ENCODE measurements at regions not wholly inside any gene's neighbourhood (a gene's known extent, or its start where the extent isn't known, plus 50 kb on each side); places are given as distances from the start of the nearest gene placed in this dataset.
"Not testable (repeated sequence)": the region's sequence is repeated elsewhere in the genome, so short reads cannot be mapped to it uniquely, and the experiment has no call there.

- Histone ChIP-seq H3K27me3 (replicated peaks; ENCODE audit: control insufficient read depth, insufficient read depth, low read length) (no peaks in the 10 kb centered on the region), H3K9me3 (no peaks in the 10 kb centered on the region), H3K4me3 (ENCODE audit: low read depth, low read length) (no peak overlapping the region), H3K4me1 (no peaks in the 10 kb centered on the region), H3K36me3 (ENCODE audit: control insufficient read depth, insufficient read depth, low read length) (no peaks in the 10 kb centered on the region)
- Mint-ChIP-seq H3K36me3 (ENCODE audit: insufficient read depth, unreplicated experiment) (no peaks in the 10 kb centered on the region), H3K27ac (ENCODE audit: unreplicated experiment) (no peak overlapping the region), H3K4me1 (ENCODE audit: low read depth, unreplicated experiment) (no peaks in the 10 kb centered on the region), H3K27me3 (ENCODE audit: insufficient read depth, unreplicated experiment) (no peaks in the 10 kb centered on the region), H3K4me3 (ENCODE audit: unreplicated experiment) (no peak overlapping the region), H3K9me3 (ENCODE audit: unreplicated experiment) (no peaks in the 10 kb centered on the region)
- BruUV-seq (replicated peaks) = no TSS peak
- CTCF ChIA-PET = interaction anchor here (0.9 kb wide), 1 partner anchor 16 kb away, joined by 3 read pairs; no protein-coding TSS in a partner anchor
- POLR2A ChIA-PET = no interaction called here
- intact Hi-C loops (cut with micrococcal nuclease; ENCODE audit: unreplicated experiment) = no loop called here
- no peak for TF ChIP-seq CTCF (IDR thresholded peaks at IDR 0.05; ENCODE audit: insufficient read depth in 1 of 2, low read depth in 1 of 2, low read length in 1 of 2, severe bottlenecking in 1 of 2, unreplicated experiment in 1 of 2)
- DNase-seq = no peak
These were observed 444.4 kb downstream of the BUD13 start for GRCh38 chr11:116328391-116328790.

- no peaks in the 10 kb centered on the region for H3K27me3 ChIP-seq (replicated peaks; ENCODE audit: control insufficient read depth, insufficient read depth, low read length)
- Mint-ChIP-seq H3K36me3 (ENCODE audit: insufficient read depth, unreplicated experiment) (no peaks in the 10 kb centered on the region), H3K27me3 (ENCODE audit: insufficient read depth, unreplicated experiment) (peaks cover 4% of the 10 kb centered on the region), H3K27ac (ENCODE audit: unreplicated experiment) (no peak overlapping the region), H3K4me1 (ENCODE audit: low read depth, unreplicated experiment) (no peaks in the 10 kb centered on the region), H3K4me3 (ENCODE audit: unreplicated experiment) (no peak overlapping the region), H3K9me3 (ENCODE audit: unreplicated experiment) (peaks cover 9% of the 10 kb centered on the region)
- no TSS peak for BruUV-seq (replicated peaks)
- no peaks in the 10 kb centered on the region for H3K9me3 ChIP-seq
- intact Hi-C loops (cut with micrococcal nuclease; ENCODE audit: unreplicated experiment) = no loop called here
- no peak for DNase-seq
- CTCF ChIA-PET = no interaction called here
- POLR2A ChIA-PET = no interaction called here
- H3K4me1 ChIP-seq = no peaks in the 10 kb centered on the region
- H3K36me3 ChIP-seq (ENCODE audit: control insufficient read depth, insufficient read depth, low read length) = no peaks in the 10 kb centered on the region
- H3K4me3 ChIP-seq (ENCODE audit: low read depth, low read length) = no peak overlapping the region
- TF ChIP-seq CTCF (IDR thresholded peaks at IDR 0.05; ENCODE audit: insufficient read depth in 1 of 2, low read depth in 1 of 2, low read length in 1 of 2, severe bottlenecking in 1 of 2, unreplicated experiment in 1 of 2) = no peak
These were observed 446.6 kb downstream of the BUD13 start for GRCh38 chr11:116326146-116326545.

GRCh38 chr11:116325247-116325646, 447.5 kb downstream of the BUD13 start:
- peaks cover 4% of the 10 kb centered on the region for H3K27me3 Mint-ChIP-seq (ENCODE audit: insufficient read depth, unreplicated experiment)
- H3K4me1 ChIP-seq = no peaks in the 10 kb centered on the region
- no TSS peak for BruUV-seq (replicated peaks)
- ChIA-PET CTCF (no interaction called here), POLR2A (no interaction called here)
- no peaks in the 10 kb centered on the region for H3K4me1 Mint-ChIP-seq (ENCODE audit: low read depth, unreplicated experiment)
- H3K4me3 Mint-ChIP-seq (ENCODE audit: unreplicated experiment) = no peak overlapping the region
- H3K4me3 ChIP-seq (ENCODE audit: low read depth, low read length) = no peak overlapping the region
- no peak overlapping the region for H3K27ac Mint-ChIP-seq (ENCODE audit: unreplicated experiment)
- intact Hi-C loops (cut with micrococcal nuclease; ENCODE audit: unreplicated experiment) = no loop called here
- H3K27me3 ChIP-seq (replicated peaks; ENCODE audit: control insufficient read depth, insufficient read depth, low read length) = no peaks in the 10 kb centered on the region
- TF ChIP-seq CTCF (IDR thresholded peaks at IDR 0.05; ENCODE audit: insufficient read depth in 1 of 2, low read depth in 1 of 2, low read length in 1 of 2, severe bottlenecking in 1 of 2, unreplicated experiment in 1 of 2) = no peak
- H3K9me3 Mint-ChIP-seq (ENCODE audit: unreplicated experiment) = peaks cover 9% of the 10 kb centered on the region
- no peaks in the 10 kb centered on the region for H3K36me3 ChIP-seq (ENCODE audit: control insufficient read depth, insufficient read depth, low read length)
- H3K9me3 ChIP-seq = peaks cover 5% of the 10 kb centered on the region; the same call in 1 of the 2 replicates
- no peaks in the 10 kb centered on the region for H3K36me3 Mint-ChIP-seq (ENCODE audit: insufficient read depth, unreplicated experiment)
- no peak for DNase-seq

GRCh38 chr11:116324077-116324476, 448.7 kb downstream of the BUD13 start:
- POLR2A ChIA-PET; H3K27me3 ChIP-seq (replicated peaks; ENCODE audit: control insufficient read depth, insufficient read depth, low read length); DNase-seq; H3K4me1 Mint-ChIP-seq (ENCODE audit: low read depth, unreplicated experiment); CTCF ChIA-PET; H3K9me3 Mint-ChIP-seq (ENCODE audit: unreplicated experiment); H3K9me3 ChIP-seq; H3K4me1 ChIP-seq; H3K27ac Mint-ChIP-seq (ENCODE audit: unreplicated experiment); H3K4me3 ChIP-seq (ENCODE audit: low read depth, low read length); H3K27me3 Mint-ChIP-seq (ENCODE audit: insufficient read depth, unreplicated experiment); H3K36me3 ChIP-seq (ENCODE audit: control insufficient read depth, insufficient read depth, low read length); H3K4me3 Mint-ChIP-seq (ENCODE audit: unreplicated experiment); H3K36me3 Mint-ChIP-seq (ENCODE audit: insufficient read depth, unreplicated experiment); BruUV-seq (replicated peaks); intact Hi-C loops (cut with micrococcal nuclease; ENCODE audit: unreplicated experiment): not testable (repeated sequence)

All from Caco-2 (cell line).